IPS DF 19.7 (cell line): ENCODE measurements at regions not wholly inside any gene's neighbourhood (a gene's known extent, or its start where the extent isn't known, plus 50 kb on each side); places are given as distances from the start of the nearest gene placed in this dataset.
A peak's percentile ranks its signal among the peaks of the same experiment; 100 is the strongest.
"Not testable (repeated sequence)": the region's sequence is repeated elsewhere in the genome, so short reads cannot be mapped to it uniquely, and the experiment has no call there.

ENCODE experiments used
- DNase-seq: peaks from one replicate; pipeline ENCODE4 v3.0.0-alpha.2; 2013; ENCODE audit warnings: low read depth, low spot score

GRCh38 chr5:163877865-163878264, 372.4 kb downstream of the MAT2B start:
- DNase-seq, result no peak

GRCh38 chr5:163878490-163878889, 373.1 kb downstream of the MAT2B start:
- DNase-seq, result no peak

- no peak for DNase-seq
Measured at GRCh38 chr5:163880302-163880701, 374.9 kb downstream of the MAT2B start.

- DNase-seq, result no peak
Measured at GRCh38 chr5:163885117-163885516, 379.7 kb downstream of the MAT2B start.

- no peak for DNase-seq
Measured at GRCh38 chr5:163887854-163888253, 382.4 kb downstream of the MAT2B start.

- DNase-seq, result no peak
Measured at GRCh38 chr5:163888366-163888765, 382.9 kb downstream of the MAT2B start.

GRCh38 chr5:163889369-163889768, 383.9 kb downstream of the MAT2B start:
- no peak for DNase-seq

- DNase-seq, result no peak
Measured at GRCh38 chr5:163890261-163890660, 384.8 kb downstream of the MAT2B start.

- DNase-seq, result no peak
Measured at GRCh38 chr5:163893281-163893680, 387.9 kb downstream of the MAT2B start.

- DNase-seq, result no peak
Measured at GRCh38 chr5:163894645-163895044, 389.2 kb downstream of the MAT2B start.

- DNase-seq, result no peak
Measured at GRCh38 chr5:163898873-163899272, 393.5 kb downstream of the MAT2B start.

- DNase-seq, result not testable (repeated sequence)
Measured at GRCh38 chr5:163907783-163908182, 402.4 kb downstream of the MAT2B start.

GRCh38 chr5:163908253-163908652, 402.8 kb downstream of the MAT2B start:
- DNase-seq, result no peak

- no peak for DNase-seq
Measured at GRCh38 chr5:163910226-163910625, 404.8 kb downstream of the MAT2B start.

- no peak for DNase-seq
Measured at GRCh38 chr5:163912046-163912445, 406.6 kb downstream of the MAT2B start.

GRCh38 chr5:163913548-163913947, 408.1 kb downstream of the MAT2B start:
- DNase-seq, result no peak

GRCh38 chr5:163914910-163915309, 409.5 kb downstream of the MAT2B start:
- DNase-seq, result no peak

GRCh38 chr5:163915481-163915961, 410.1 kb downstream of the MAT2B start:
- DNase-seq, result peak; percentile 17

- DNase-seq, result no peak
Measured at GRCh38 chr5:163916376-163916775, 411.0 kb downstream of the MAT2B start.

GRCh38 chr5:163916861-163917260, 411.4 kb downstream of the MAT2B start:
- DNase-seq, result no peak

- DNase-seq, result no peak
Measured at GRCh38 chr5:163917747-163918146, 412.3 kb downstream of the MAT2B start.

GRCh38 chr5:163934990-163935389, 429.6 kb downstream of the MAT2B start:
- DNase-seq, result not testable (repeated sequence)

GRCh38 chr5:163938595-163938994, 433.2 kb downstream of the MAT2B start:
- DNase-seq, result no peak

GRCh38 chr5:163941079-163941478, 435.7 kb downstream of the MAT2B start:
- no peak for DNase-seq
